ENCODE measurements at regions not wholly inside any gene's neighbourhood (a gene's known extent, or its start where the extent isn't known, plus 50 kb on each side); places are given as distances from the start of the nearest gene placed in this dataset.

DNA sequence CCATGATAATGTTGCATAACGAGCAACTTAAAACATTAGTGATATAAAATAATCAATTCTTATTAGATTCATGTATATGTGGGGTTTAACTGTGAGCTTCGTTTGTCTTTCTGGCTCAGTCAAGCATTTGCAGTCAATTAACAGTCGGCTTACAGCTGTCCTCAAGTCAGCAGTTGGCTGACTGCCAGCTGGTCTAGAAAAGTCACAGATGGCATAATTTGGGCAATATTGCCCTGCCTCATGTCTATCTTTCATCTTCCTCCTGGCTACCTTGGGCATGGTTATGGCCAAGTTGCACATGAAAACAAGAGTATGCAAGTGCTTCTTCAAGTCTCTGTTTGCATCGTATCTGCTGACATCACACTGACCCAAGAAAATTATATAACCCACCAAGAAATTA, 186.1 kb upstream of the ZWINT start:
- 7% methylated on average over 4 of the region's 4 CpGs for WGBS (ENCODE audit: insufficient coverage, insufficient replicate concordance, low lambda C conversion rate, missing lambda C conversion rate)
- no peak overlapping the region for H3K4me3 ChIP-seq
- ChIA-PET POLR2A (no interaction called here), CTCF (no interaction called here), RAD21 (ENCODE audit: unreplicated experiment) (no interaction called here), SMC1A (ENCODE audit: uncharacterized antibody, unreplicated experiment) (interaction anchor here (0.5 to 1.0 kb wide), 2 partner anchors 19 to 40 kb away, joined by 3 read pairs; no protein-coding TSS in a partner anchor)
- no peak overlapping the region for H3K9ac ChIP-seq (ENCODE audit: control insufficient read depth, insufficient read depth, low read length)
- DNase-seq (ENCODE audit: low read depth, low spot score) (no peak), ATAC-seq (no peak), FAIRE-seq (no peak)
- no peaks in the 10 kb centered on the region for H3K79me2 ChIP-seq (ENCODE audit: control insufficient read depth, insufficient read depth, low read length)
- no peaks in the 10 kb centered on the region for H3K4me1 ChIP-seq (ENCODE audit: control insufficient read depth, insufficient read depth, low read length)
- BruUV-seq (replicated peaks) = no TSS peak
- H3K9me3 ChIP-seq (replicated peaks; ENCODE audit: control insufficient read depth, insufficient read depth, low read length) = no peaks in the 10 kb centered on the region
- H4K20me1 ChIP-seq (ENCODE audit: control insufficient read depth, insufficient read depth) = no peaks in the 10 kb centered on the region
- no peaks in the 10 kb centered on the region for H3K36me3 ChIP-seq (ENCODE audit: control insufficient read depth in 2 of 2, insufficient read depth in 2 of 2, low read length in 1 of 2)
- TF ChIP-seq, protein P1, sequence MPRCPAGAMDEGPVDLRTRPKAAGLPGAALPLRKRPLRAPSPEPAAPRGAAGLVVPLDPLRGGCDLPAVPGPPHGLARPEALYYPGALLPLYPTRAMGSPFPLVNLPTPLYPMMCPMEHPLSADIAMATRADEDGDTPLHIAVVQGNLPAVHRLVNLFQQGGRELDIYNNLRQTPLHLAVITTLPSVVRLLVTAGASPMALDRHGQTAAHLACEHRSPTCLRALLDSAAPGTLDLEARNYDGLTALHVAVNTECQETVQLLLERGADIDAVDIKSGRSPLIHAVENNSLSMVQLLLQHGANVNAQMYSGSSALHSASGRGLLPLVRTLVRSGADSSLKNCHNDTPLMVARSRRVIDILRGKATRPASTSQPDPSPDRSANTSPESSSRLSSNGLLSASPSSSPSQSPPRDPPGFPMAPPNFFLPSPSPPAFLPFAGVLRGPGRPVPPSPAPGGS (IDR thresholded peaks at IDR 0.05; ENCODE audit: borderline replicate concordance, insufficient read depth, low read depth, low read length, poor library complexity, severe bottlenecking) = no peak
- TF ChIP-seq ZNF207 (IDR thresholded peaks at IDR 0.05; ENCODE audit: borderline replicate concordance) (no peak), E4F1 (IDR thresholded peaks at IDR 0.05; ENCODE audit: borderline replicate concordance, partially characterized antibody) (no peak), POU2F2 (IDR thresholded peaks at IDR 0.05; ENCODE audit: borderline replicate concordance, low read depth, low read length) (no peak), FOXM1 (IDR thresholded peaks at IDR 0.05; ENCODE audit: low read depth, low read length) (no peak), NR2F1 (conservative IDR thresholded peaks at IDR 0.05) (no peak), CBFB (IDR thresholded peaks at IDR 0.05; ENCODE audit: low read depth) (no peak), ZNF384 (IDR thresholded peaks at IDR 0.05; ENCODE audit: borderline replicate concordance, low read depth, low read length) (no peak), POLR2AphosphoS5 (IDR thresholded peaks at IDR 0.05; ENCODE audit: low read length) (no peak), SIX5 (IDR thresholded peaks at IDR 0.05; ENCODE audit: low read depth, low read length, severe bottlenecking) (no peak), RFX5 (IDR thresholded peaks at IDR 0.05; ENCODE audit: low read depth, low read length) (no peak), FOXK2 (IDR thresholded peaks at IDR 0.05) (no peak), SMARCA5 (IDR thresholded peaks at IDR 0.05) (no peak), MEF2A (IDR thresholded peaks at IDR 0.05; ENCODE audit: insufficient read depth, low read depth, low read length) (no peak)
- no peaks in the 10 kb centered on the region for H3K27me3 ChIP-seq (replicated peaks in 1 of 2; ENCODE audit: control insufficient read depth in 2 of 2, insufficient read depth in 2 of 2, low read length in 1 of 2)
- H3K27ac ChIP-seq (ENCODE audit: control insufficient read depth, insufficient read depth) = no peak overlapping the region
- H3K4me2 ChIP-seq (ENCODE audit: control insufficient read depth, insufficient read depth) = no peak overlapping the region
- intact Hi-C loops (cut with micrococcal nuclease; ENCODE audit: unreplicated experiment) (no loop called here), in situ Hi-C loops (cut with MboI) (no loop called here)
- H2AFZ ChIP-seq (ENCODE audit: control insufficient read depth, low read depth, low read length) = no peak overlapping the region

All from GM12878 (cell line).